ENCODE measurements at regions not wholly inside any gene's neighbourhood (a gene's known extent, or its start where the extent isn't known, plus 50 kb on each side); places are given as distances from the start of the nearest gene placed in this dataset.

DNA sequence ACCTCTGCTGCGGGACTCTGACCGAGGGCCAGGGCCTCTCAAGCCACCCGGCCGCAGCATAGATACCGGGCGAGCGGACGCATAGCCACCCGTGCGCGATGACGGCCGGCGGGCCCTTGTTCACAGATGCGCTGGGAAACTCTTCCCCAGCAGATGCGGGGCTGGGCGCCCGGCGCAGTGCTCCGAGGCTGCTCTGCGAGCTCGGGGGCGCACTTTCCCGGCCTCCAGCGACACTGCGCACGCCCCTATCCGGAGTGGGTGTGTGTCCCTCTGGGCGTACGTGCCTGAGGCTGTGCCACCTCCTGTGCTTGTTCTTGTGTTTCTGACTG, 104.7 kb upstream of the E2F8 start:
- no peaks in the 10 kb centered on the region for H3K9me3 ChIP-seq (ENCODE audit: control insufficient read depth in 4 of 4, insufficient read depth in 3 of 4, low read length in 3 of 4)
- TF ChIP-seq, protein P1, sequence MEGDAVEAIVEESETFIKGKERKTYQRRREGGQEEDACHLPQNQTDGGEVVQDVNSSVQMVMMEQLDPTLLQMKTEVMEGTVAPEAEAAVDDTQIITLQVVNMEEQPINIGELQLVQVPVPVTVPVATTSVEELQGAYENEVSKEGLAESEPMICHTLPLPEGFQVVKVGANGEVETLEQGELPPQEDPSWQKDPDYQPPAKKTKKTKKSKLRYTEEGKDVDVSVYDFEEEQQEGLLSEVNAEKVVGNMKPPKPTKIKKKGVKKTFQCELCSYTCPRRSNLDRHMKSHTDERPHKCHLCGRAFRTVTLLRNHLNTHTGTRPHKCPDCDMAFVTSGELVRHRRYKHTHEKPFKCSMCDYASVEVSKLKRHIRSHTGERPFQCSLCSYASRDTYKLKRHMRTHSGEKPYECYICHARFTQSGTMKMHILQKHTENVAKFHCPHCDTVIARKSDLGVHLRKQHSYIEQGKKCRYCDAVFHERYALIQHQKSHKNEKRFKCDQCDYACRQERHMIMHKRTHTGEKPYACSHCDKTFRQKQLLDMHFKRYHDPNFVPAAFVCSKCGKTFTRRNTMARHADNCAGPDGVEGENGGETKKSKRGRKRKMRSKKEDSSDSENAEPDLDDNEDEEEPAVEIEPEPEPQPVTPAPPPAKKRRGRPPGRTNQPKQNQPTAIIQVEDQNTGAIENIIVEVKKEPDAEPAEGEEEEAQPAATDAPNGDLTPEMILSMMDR (IDR thresholded peaks at IDR 0.05; ENCODE audit: control extremely low read depth, extremely low read depth) = no peak
- H3K27ac ChIP-seq (ENCODE audit: low read depth in 1 of 2, low read length in 1 of 2) = peak overlapping the region in 1 of 2 donors; percentile 38
- DNase-seq = peak in 1 of 3 donors; percentile 40
- peak; percentile 45 for ATAC-seq (ENCODE audit: insufficient read depth, low FRiP score)
- H3K4me3 ChIP-seq = peak overlapping the region; percentile 43
- H3K36me3 ChIP-seq (ENCODE audit: control insufficient read depth in 4 of 4, insufficient read depth in 4 of 4, low read length in 4 of 4) = no peaks in the 10 kb centered on the region
- WGBS, 2 donors = 2% methylated on average over 28 to 30 of the region's 30 CpGs
- H3K4me1 ChIP-seq (ENCODE audit: control insufficient read depth in 5 of 5, insufficient read depth in 5 of 5, low read length in 5 of 5) = peaks cover 0 to 17% (median 8%) of the 10 kb centered on the region in 5 donors
- H3K9ac ChIP-seq (ENCODE audit: insufficient read depth in 1 of 2, low read length in 2 of 2) = no peak overlapping the region
- peaks cover 12 to 92% (median 78%) of the 10 kb centered on the region in 3 donors for H3K27me3 ChIP-seq (ENCODE audit: control insufficient read depth in 3 of 3, insufficient read depth in 3 of 3, low read length in 2 of 3)

DNA sequence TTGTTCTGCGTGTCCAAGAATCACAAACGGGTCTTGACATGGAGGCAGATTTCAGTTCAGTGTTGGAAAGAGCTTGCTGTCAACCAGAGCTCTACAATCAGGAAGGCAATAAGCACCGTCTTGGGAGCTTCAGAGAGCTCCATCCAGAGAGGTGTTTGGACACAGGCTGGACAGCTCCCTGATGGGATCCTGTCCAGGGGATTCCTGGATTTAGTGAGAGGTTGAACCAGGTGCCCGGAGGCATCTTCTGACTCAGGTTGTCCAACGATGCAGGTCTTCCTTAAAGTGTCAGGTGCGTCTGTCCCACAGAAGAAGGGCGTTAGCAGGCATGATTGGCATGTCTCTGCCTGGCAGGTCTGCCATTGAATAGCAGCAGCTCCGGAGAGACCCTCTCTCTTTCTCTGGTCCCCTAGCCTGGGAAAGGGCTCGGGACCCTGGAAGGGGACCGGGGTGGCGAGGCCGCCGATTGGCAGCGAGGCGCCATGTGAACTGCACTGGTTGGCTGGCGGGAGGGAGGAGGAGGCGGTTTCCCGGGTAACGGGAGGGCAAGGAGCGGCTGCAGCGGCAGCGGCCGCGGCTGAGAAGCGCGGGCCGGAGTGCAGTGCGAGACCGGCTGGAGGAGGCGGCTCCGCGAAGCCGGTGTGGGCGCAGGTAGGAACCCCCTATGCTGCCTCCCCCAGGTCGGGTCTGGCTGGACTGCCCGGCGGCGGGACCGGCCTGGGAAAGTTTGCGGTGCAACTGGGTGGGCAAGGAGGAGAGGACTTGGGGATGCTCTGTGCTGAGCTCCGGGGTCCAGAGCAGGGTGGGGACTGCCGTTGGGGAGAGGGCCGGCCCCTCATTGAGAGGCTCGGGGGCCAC, 104.1 kb upstream of the E2F8 start:
- H3K27me3 ChIP-seq (ENCODE audit: control insufficient read depth in 3 of 3, insufficient read depth in 3 of 3, low read length in 2 of 3) = peaks cover 12 to 90% (median 78%) of the 10 kb centered on the region in 3 donors
- peak overlapping the region; percentile 27 for H3K4me3 ChIP-seq
- H3K4me1 ChIP-seq (ENCODE audit: control insufficient read depth in 5 of 5, insufficient read depth in 5 of 5, low read length in 5 of 5) = peaks cover 0 to 17% (median 8%) of the 10 kb centered on the region in 5 donors
- H3K27ac ChIP-seq (ENCODE audit: low read depth in 1 of 2, low read length in 1 of 2) = peak overlapping the region in 1 of 2 donors; percentile 38
- H3K9me3 ChIP-seq (ENCODE audit: control insufficient read depth in 4 of 4, insufficient read depth in 3 of 4, low read length in 3 of 4) = no peaks in the 10 kb centered on the region
- H3K36me3 ChIP-seq (ENCODE audit: control insufficient read depth in 4 of 4, insufficient read depth in 4 of 4, low read length in 4 of 4) = no peaks in the 10 kb centered on the region
- DNase-seq (peak in 2 of 3 donors; percentile 39 to 46), ATAC-seq (ENCODE audit: insufficient read depth, low FRiP score) (peak; percentile 48)
- 11 to 12% methylated on average over 43 to 44 of the region's 44 CpGs for WGBS, 2 donors
- no peak overlapping the region for H3K9ac ChIP-seq (ENCODE audit: insufficient read depth in 1 of 2, low read length in 2 of 2)
- TF ChIP-seq, protein P1 (IDR thresholded peaks at IDR 0.05; ENCODE audit: control extremely low read depth, extremely low read depth) = no peak

DNA sequence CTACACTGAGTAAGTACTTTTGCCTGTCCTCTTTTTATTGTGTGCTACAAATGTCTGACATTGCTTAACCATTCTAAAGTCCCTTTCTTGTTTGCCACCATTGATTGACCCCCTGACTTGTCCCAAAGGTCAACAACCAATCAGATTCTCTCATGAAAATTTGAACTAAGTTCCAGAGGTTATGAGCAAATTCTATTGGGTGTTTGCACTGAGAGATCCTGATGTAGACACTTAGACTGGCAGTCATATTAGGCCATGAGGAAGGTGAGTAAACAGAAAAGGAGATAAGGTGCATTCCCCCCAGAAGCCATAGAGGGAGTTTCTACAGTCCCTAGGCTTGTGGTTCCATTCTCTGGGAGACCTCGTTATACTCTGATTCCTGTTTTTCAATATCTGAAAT, 101.3 kb upstream of the E2F8 start:
- TF ChIP-seq, protein P1 (IDR thresholded peaks at IDR 0.05; ENCODE audit: control extremely low read depth, extremely low read depth) = no peak
- WGBS, 2 donors = 68 to 81% methylated on average over 1 of the region's 1 CpG
- DNase-seq (no peak), ATAC-seq (ENCODE audit: insufficient read depth, low FRiP score) (no peak)
- Histone ChIP-seq H3K27ac (ENCODE audit: low read depth in 1 of 2, low read length in 1 of 2) (no peak overlapping the region), H3K9me3 (ENCODE audit: control insufficient read depth in 4 of 4, insufficient read depth in 3 of 4, low read length in 3 of 4) (no peaks in the 10 kb centered on the region), H3K4me1 (ENCODE audit: control insufficient read depth in 5 of 5, insufficient read depth in 5 of 5, low read length in 5 of 5) (peaks cover 0 to 17% (median 8%) of the 10 kb centered on the region in 5 donors), H3K9ac (ENCODE audit: insufficient read depth in 1 of 2, low read length in 2 of 2) (no peak overlapping the region), H3K27me3 (ENCODE audit: control insufficient read depth in 3 of 3, insufficient read depth in 3 of 3, low read length in 2 of 3) (peaks cover 12 to 84% (median 77%) of the 10 kb centered on the region in 3 donors), H3K4me3 (no peak overlapping the region), H3K36me3 (ENCODE audit: control insufficient read depth in 4 of 4, insufficient read depth in 4 of 4, low read length in 4 of 4) (no peaks in the 10 kb centered on the region)

Data from lung (tissue), 11 donors.